ENCODE measurements at regions not wholly inside any gene's neighbourhood (a gene's known extent, or its start where the extent isn't known, plus 50 kb on each side); places are given as distances from the start of the nearest gene placed in this dataset.
A peak's percentile ranks its signal among the peaks of the same experiment; 100 is the strongest.

DNA sequence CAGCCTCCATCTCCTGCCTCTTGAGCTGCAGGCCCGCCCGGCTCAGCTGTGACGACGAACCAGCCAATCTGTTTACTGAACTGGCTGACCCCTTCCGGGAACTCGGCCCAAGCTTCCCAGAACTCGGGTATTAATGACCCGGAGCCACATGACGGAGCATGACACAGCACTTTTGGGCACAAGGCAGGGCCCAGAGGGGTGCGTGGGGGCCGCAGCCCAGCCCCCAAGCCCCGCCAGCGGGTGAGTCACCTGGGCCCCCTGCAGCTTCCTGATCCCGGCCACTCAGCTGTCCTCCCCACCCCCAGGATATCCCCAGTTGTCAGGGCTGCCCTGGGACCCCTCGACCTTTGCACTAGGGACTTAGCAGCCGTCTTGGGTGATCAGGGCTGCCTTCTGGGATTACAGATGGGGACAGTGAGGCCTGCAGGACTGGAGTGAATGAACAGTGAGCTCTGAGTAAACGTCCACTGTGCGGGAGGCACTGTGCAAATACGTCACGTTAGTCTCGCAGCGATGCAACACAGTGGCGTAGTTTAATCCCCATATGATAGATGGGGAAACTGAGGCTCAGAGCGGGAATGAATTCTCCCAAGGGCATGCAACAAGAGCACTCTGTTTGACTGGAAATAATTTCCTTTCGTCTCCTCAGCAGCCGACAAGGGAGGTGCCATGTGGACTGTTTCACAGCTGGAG, 102.1 kb downstream of the CEBPB start:
- TF ChIP-seq CTCF (conservative IDR thresholded peaks at IDR 0.05) (no peak), ZFX (IDR thresholded peaks at IDR 0.05) (0 out of 2 replicates have a peak, but pooled peaks have one; percentile 7)
